Limb (tissue), 2 donors: ENCODE measurements at regions not wholly inside any gene's neighbourhood (a gene's known extent, or its start where the extent isn't known, plus 50 kb on each side); places are given as distances from the start of the nearest gene placed in this dataset.

Source experiments
- DNase-seq, 2 donors: peaks; one replicate each; pipeline ENCODE4 v3.0.0-alpha.2; 2016; ENCODE audit errors: extremely low spot score in 2 of 2

- no peak for DNase-seq
Measured at GRCh38 chr7:121810831-121811672, 61.9 kb upstream of the PTPRZ1 start.

- DNase-seq = no peak
Measured at GRCh38 chr7:121807078-121807477, 65.9 kb upstream of the PTPRZ1 start.

- no peak for DNase-seq
Measured at GRCh38 chr7:121803039-121803438, 69.9 kb upstream of the PTPRZ1 start.

- DNase-seq = no peak
Measured at GRCh38 chr7:121800916-121801675, 71.9 kb upstream of the PTPRZ1 start.

- no peak for DNase-seq
Measured at GRCh38 chr7:121798896-121799295, 74.1 kb upstream of the PTPRZ1 start.

- DNase-seq = no peak
Measured at GRCh38 chr7:121798453-121798840, 74.5 kb upstream of the PTPRZ1 start.

GRCh38 chr7:121797657-121798452 is 75.1 kb upstream of the PTPRZ1 start:
- peak in 1 of 2 donors; percentile 21 for DNase-seq

GRCh38 chr7:121796936-121797656 is 75.9 kb upstream of the PTPRZ1 start:
- DNase-seq = no peak

GRCh38 chr7:121796381-121796780 is 76.6 kb upstream of the PTPRZ1 start:
- no peak for DNase-seq

GRCh38 chr7:121795736-121796135 is 77.2 kb upstream of the PTPRZ1 start:
- DNase-seq = no peak

GRCh38 chr7:121793716-121794115 is 79.2 kb upstream of the PTPRZ1 start:
- no peak for DNase-seq

GRCh38 chr7:121777672-121778071 is 95.3 kb upstream of the PTPRZ1 start:
- no peak for DNase-seq

GRCh38 chr7:121774563-121774962 is 98.4 kb upstream of the PTPRZ1 start:
- DNase-seq = no peak

- DNase-seq = no peak
Measured at GRCh38 chr7:121766676-121767075, 106.3 kb upstream of the PTPRZ1 start.

- no peak for DNase-seq
Measured at GRCh38 chr7:121761399-121761798, 111.6 kb upstream of the PTPRZ1 start.

- no peak for DNase-seq
Measured at GRCh38 chr7:121755818-121756552, 117.0 kb upstream of the PTPRZ1 start.

GRCh38 chr7:121755286-121755685 is 117.7 kb upstream of the PTPRZ1 start:
- peak in 1 of 2 donors; percentile 5 for DNase-seq

- DNase-seq = no peak
Measured at GRCh38 chr7:121753944-121754343, 119.0 kb upstream of the PTPRZ1 start.

GRCh38 chr7:121752706-121753105 is 120.3 kb upstream of the PTPRZ1 start:
- no peak for DNase-seq

- no peak for DNase-seq
Measured at GRCh38 chr7:121748546-121748945, 124.4 kb upstream of the PTPRZ1 start.

- DNase-seq = no peak
Measured at GRCh38 chr7:121745856-121746255, 127.1 kb upstream of the PTPRZ1 start.
